AML-193 (cell line): ENCODE measurements at regions not wholly inside any gene's neighbourhood (a gene's known extent, or its start where the extent isn't known, plus 50 kb on each side); places are given as distances from the start of the nearest gene placed in this dataset.

Experiments
- DNase-seq, 2 experiments: peaks; one replicate each; lab custom pipeline; 2025; lab: John Stamatoyannopoulos, UW

DNA sequence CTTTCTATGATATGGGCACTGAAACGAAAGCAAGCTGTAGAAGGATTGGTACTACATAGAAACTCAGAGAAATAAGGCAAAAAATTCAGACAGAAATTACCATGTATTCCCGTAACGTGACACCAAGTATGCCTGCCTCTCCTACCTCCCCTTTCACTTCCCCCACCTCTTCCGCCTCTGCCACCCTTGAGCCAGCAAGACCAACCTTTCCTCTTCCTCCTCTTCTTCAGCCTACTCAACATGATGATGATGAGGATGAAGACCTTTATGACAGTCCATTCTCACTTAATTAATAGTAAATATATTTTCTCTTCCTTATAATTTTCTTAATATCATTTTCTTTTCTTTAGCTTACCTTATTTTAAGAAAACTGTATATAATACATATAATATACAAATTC, 188.1 kb upstream of the VGLL2 start:
- no peak for DNase-seq

DNA sequence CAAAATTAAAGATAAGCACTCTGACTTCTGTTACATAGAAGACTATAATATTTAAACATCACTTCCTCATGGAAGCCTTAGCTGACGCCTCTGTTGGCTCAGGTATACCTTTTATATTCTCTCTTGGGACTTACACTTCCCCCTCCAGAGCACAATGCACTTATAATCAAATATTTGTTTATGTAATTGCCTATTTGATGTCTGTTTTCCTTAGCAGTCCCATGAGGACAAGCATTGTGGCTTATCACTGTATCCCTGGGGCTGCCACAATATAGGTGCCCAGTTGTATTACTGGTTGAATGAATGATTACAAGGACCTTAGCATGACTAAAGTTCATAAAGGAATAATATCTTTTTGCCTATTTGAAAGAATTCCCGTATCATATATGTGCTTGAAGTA, 186.7 kb upstream of the VGLL2 start:
- no peak for DNase-seq

DNA sequence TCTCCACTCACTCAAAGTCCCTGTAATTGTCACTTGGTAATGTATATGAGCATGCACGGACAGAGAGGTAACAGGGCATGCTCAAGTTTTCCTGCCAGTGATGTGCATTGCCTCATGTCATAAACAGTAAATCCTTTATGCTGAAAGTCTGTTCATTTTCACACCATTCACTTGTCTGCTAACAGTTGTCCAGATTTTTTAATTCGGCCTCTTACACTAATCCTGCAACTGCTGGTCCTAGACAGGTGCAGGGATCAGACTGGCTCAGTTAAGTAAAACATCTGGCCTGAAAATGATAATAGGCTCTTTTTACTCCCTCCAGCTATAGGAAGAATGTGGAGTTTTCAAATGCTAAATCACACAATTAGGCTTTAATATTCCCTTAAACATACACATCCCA, 185.4 kb upstream of the VGLL2 start:
- DNase-seq: no peak

GRCh38 chr6:117089604-117090003, 175.8 kb upstream of the VGLL2 start:
- no peak for DNase-seq

DNA sequence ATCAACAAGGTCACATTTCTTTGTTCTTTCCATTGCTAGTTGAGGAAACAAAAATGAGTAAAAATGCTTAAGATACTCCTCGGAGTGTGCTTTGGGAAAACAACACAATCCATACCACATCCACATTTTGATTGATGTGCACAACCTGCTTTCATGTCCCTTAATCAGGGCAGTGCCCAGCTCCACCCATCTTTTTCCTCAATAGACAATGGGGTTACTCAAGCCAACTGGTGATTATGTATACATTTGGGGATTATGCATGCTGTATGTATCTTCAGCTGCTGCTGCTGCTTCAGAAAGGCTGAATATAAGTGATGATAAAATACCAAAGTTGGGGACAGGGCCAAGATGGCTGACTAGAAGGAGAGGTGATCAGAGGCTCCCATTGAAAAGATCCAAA, 155.2 kb upstream of the VGLL2 start:
- no peak for DNase-seq

DNA sequence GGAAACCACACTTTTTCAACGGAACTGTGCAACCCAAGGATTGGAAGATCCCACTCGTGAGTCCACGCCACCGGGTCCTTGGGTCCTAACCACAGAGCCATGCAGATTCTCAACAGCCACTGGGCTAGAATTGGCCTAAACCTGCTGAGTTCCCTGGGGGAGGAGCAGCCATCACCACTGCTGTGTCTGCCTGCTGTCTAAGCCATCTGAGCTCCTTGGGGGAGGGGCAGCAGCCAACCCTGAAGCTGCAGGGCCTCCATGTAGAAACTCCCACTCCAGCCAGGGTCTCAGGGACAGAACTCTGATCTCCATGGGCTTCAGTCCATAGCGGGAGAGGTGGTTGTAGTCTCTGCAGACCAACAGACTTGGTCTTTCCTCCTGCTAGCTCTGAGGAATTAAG, 154.6 kb upstream of the VGLL2 start:
- DNase-seq: no peak

GRCh38 chr6:117117652-117118051, 147.7 kb upstream of the VGLL2 start:
- no peak for DNase-seq

DNA sequence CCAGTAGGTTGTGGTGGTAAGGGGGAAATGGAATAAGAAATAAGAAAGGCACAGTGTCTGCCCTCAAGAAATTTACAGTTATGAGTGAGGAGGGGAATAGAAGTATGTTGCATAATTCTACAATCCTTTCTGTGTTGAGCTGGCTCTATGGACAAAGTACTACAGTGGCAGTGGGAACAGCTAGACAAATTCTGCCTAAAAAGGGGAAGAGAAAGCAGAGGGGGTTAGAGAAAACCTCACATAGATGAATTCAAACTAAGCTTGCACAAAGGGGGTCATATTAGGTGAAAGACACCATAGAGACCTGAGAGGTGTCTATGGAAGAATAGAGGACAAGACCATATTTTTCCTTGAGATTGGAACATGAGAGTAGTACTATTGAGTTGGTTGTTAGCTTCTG, 146.9 kb upstream of the VGLL2 start:
- no peak for DNase-seq

DNA sequence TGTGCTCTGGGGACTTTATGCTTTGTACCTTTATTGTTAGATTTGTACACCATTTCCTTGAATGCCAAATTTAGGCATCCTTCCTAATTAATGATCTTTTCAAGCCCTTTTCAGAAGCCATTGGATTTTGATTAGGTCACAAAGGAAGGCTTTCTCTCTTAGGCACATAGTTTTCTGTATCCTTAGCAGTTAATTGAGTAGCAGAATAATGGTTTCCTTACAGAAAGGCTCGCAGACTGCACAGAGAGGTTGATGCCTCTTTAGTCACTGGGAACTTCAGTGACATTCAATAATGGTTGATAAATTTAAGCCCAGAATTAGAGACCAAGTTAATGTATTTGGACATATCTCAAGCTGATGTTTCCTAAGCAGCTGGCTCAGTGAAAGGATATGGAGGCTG, 139.1 kb upstream of the VGLL2 start:
- DNase-seq: no peak

DNA sequence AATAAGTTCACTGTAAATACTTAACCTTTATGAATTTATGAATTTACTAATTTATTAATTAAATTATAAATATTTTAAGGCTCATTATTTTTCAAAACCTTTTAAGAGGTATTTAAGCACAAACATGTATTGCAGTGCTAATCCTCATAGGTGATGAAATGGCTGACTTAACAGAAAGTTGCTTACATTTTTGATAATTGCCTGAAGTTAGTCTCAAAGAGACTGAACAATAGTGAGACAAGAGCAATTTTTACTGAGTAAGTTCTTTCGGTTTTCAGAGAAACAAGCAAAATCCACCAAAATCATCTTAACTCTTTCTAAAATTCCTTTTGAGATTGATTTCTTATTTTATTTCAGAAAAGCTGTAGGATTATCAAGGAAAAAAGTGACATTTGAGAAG, 137.3 kb upstream of the VGLL2 start:
- DNase-seq: no peak

DNA sequence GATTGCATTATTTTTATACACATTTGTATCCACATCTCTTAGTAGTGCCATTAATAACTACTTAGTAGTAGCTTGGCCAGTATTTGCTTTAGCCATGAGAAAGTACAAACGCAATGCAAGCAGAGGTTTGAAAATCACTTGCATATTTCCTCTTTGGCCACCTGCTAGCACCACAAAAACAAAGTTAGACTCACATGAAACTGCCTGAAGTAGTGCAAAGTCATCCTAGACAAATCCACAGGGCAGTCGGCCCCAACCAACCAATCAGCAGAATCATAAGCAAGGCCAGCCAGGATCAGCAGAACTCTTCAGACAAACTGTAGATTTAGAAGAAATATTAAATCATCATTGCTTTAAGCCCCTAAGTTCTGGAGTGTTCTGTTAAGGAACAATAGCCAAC, 135.2 kb upstream of the VGLL2 start:
- DNase-seq: no peak

GRCh38 chr6:117136702-117137101, 128.7 kb upstream of the VGLL2 start:
- no peak for DNase-seq

DNA sequence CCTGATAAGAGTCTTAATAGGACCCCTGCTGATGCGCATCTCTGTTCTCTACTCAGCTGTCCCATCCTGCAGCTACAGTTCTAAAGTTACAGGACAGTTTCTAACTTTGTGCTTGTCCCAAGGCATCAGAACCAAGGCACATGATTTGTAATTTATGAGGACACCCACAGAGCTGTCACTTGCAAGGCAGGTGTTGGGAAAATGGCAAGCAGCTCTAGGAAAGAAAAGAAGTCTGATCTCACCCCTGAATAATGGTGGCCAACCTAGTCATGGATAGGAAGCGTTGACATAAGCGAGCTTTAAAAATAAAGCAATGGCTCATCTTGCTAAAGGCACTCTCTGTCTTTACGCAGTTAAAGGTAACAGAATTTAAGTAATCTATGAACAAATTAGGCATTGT, 127.6 kb upstream of the VGLL2 start:
- DNase-seq: no peak

DNA sequence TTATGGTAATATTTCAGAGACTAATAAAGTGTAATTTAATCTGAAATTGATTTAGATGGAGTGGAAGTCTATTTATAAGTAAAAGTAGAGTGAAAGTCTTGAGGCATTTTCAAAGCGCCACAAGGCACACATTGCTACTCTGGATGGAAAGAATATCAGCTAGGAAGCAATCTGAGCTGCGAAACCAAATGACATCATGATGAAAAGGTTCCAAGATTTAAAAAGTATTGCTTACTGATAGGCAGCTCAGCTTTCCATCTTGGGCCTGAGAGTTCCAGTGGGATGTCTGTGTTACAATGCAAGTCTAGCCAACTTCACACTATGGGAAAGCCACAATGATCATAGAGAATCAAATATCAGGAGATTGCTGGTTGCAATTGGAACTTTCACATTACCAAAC, 126.9 kb upstream of the VGLL2 start:
- DNase-seq: no peak

GRCh38 chr6:117138920-117139319, 126.4 kb upstream of the VGLL2 start:
- no peak for DNase-seq

DNA sequence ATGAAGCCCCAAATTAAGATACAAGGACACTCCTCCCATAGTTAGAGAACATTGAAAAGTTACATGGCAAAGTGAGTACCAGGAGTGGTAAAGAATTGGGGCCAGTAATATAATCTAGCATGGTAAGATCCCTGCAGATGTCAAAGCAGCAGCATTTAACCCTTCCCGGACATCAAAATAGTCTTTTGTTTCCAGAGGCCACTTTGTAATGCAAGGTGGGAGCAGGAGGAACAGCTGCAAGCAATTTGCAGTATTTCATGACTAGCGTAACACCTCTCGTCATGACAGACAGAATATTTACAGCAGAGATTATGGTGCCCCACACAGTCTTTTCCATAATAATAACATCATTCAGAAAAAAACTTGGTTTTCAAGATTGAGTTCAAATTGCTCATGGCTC, 123.2 kb upstream of the VGLL2 start:
- no peak for DNase-seq

- no peak for DNase-seq
These were observed 122.4 kb upstream of the VGLL2 start for GRCh38 chr6:117142995-117143394.

DNA sequence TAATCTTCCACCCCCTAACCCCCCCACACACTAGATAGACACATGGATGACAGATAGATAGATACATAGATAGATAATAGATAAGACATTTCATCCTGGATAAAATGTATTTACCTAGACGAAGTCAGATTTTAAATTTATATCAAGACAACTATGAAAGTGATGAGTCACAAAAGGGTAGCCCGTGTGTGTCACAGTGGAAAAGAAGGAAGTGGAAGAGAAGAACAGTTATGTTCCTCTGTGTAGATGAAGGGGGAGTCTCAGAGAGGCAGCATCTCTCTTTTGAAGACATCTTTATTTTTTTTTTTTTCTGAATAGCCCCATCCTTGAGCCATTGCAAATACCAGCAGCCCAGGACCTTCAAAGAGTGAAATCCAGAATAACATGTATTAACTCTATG, 121.7 kb upstream of the VGLL2 start:
- DNase-seq: no peak

DNA sequence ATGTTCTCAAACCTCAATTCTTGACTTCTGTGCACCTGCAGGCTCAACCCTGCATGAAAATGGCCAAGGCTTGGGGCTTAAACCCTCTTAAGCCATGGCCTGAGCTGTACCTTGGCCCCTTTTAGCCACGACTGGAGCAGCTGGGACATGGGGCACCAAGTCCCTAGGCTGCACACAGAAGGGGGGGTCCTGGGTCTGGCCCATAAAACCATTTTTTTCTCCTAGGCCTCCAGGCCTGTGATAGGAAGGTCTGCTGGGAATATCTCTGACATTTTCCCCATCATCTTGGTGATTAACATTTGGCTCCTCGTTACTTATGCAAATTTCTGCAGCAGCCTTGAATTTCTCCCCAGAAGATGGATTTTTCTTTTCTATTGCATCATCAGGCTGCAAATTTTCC, 119.4 kb upstream of the VGLL2 start:
- no peak for DNase-seq

DNA sequence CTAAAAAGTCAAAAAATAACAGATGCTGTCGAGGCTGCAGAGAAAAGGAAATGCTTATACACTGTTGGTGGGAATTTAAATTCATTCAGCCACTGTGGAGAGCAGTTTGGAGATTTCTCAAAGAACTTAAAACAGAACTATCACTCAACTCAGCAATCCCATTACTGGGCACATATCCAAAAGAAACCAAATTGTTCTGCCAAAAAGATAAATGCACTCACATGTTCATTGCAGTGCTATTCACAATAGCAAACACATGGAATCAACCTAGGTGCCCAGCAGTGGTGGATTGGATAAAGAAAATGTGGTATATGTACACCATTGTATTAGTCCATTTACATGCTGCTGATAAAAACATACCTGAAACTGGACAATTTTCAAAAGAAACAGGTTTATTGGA, 116.0 kb upstream of the VGLL2 start:
- DNase-seq: no peak

- DNase-seq: no peak
These were observed 108.6 kb upstream of the VGLL2 start for GRCh38 chr6:117156741-117157140.

DNA sequence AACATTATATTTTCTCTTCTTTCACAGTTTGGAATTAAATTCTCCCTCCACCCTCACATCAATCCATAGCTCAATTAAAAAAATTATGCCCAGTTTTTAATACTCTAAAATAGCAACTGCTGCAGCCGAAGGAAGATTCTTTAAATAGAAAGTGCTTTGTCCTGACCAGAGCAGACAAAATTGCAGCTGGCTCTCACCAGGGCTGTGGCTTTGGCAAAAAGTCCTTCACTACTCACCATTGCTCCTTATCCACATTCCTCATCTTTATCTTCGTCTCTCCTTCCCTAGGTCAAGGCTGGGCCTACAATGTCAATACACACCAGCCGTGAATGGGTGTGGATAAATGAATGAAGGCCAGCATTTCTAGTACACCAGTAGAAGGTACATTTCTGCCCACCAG, 107.9 kb upstream of the VGLL2 start:
- DNase-seq: no peak

DNA sequence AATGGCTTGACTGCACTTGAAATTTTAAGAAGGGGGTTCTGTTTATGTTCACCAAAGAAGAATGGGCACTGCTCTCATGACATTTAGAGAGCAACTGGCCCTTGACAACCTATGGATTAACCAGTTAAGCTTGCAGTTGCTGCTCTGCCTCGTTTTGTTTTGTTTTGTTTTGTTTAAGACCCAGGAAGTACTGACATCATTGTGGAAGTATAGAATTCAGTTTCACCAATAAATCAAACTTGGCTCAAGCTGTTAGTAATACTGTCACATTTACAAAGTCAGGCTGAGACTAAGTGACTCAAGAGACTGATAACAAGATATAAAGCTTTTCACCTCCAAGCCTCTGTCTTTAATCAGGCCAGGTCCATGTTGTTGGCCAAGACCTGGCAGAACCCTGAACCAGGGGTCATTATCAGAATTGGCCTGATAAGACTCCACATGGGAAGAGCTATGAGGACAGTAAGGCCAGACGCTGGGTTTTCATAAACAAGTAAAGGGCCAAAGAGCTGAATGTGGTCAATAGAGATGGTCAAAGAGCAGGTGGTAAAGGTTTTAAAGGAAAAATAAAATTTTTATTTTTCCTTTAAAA, 99.4 kb upstream of the VGLL2 start:
- DNase-seq: no peak

- no peak for DNase-seq
These were observed 97.7 kb upstream of the VGLL2 start for GRCh38 chr6:117167520-117168271.
